Cardiac fibroblast (primary cell): ENCODE measurements at regions not wholly inside any gene's neighbourhood (a gene's known extent, or its start where the extent isn't known, plus 50 kb on each side); places are given as distances from the start of the nearest gene placed in this dataset.
"Not testable (repeated sequence)": the region's sequence is repeated elsewhere in the genome, so short reads cannot be mapped to it uniquely, and the experiment has no call there.

Source experiments
- DNase-seq, 2 donors: peaks; one replicate each; pipeline versions ENCODE4 v3.0.0 to v3.0.0-alpha.2; 2010; ENCODE audit warnings: low read depth in 2 of 2
- H3K4me3 ChIP-seq, 2 donors: replicated peaks in 1 of 2; 1 replicate in 1 of 2; 2 replicates in 1 of 2; pipeline ENCODE4 v1.5.1; 2011; ENCODE audit warnings: low read depth in 2 of 2, low read length in 2 of 2, mild to moderate bottlenecking in 2 of 2, moderate library complexity in 1 of 2
- CTCF ChIP-seq: IDR thresholded peaks from one replicate; pipeline ENCODE4 v1.5.1; 2011; ENCODE audit warnings: low read depth, mild to moderate bottlenecking, low read length, inconsistent platforms

- no peak for TF ChIP-seq CTCF
- no peak overlapping the region for H3K4me3 ChIP-seq
- DNase-seq, result no peak
Observed at GRCh38 chr4:175071123-175071522, 153.0 kb downstream of the ADAM29 start.

GRCh38 chr4:175087145-175087544, 169.0 kb downstream of the ADAM29 start:
- DNase-seq, result no peak
- H3K4me3 ChIP-seq, result no peak overlapping the region
- no peak for TF ChIP-seq CTCF

- no peak for DNase-seq
- no peak overlapping the region for H3K4me3 ChIP-seq
- no peak for TF ChIP-seq CTCF
Observed at GRCh38 chr4:175090116-175090515, 172.0 kb downstream of the ADAM29 start.

GRCh38 chr4:175091649-175092048, 173.5 kb downstream of the ADAM29 start:
- no peak for TF ChIP-seq CTCF
- DNase-seq, result no peak
- no peak overlapping the region for H3K4me3 ChIP-seq

- no peak for TF ChIP-seq CTCF
- no peak for DNase-seq
- H3K4me3 ChIP-seq, result no peak overlapping the region
Observed at GRCh38 chr4:175092114-175092513, 174.0 kb downstream of the ADAM29 start.

- DNase-seq, H3K4me3 ChIP-seq: not testable (repeated sequence)
Observed at GRCh38 chr4:175093055-175093454, 174.9 kb downstream of the ADAM29 start.

- H3K4me3 ChIP-seq, result no peak overlapping the region
- no peak for DNase-seq
- TF ChIP-seq CTCF, result no peak
Observed at GRCh38 chr4:175103403-175103802, 185.2 kb downstream of the ADAM29 start.
